GM21447 (cell line): ENCODE measurements at regions not wholly inside any gene's neighbourhood (a gene's known extent, or its start where the extent isn't known, plus 50 kb on each side); places are given as distances from the start of the nearest gene placed in this dataset.

ENCODE experiments used
- ATAC-seq: cut with Tn5 transposase; IDR thresholded peaks from one replicate; pipeline ENCODE4 v1.9.1; 2021; ENCODE audit not compliant: unreplicated experiment

DNA sequence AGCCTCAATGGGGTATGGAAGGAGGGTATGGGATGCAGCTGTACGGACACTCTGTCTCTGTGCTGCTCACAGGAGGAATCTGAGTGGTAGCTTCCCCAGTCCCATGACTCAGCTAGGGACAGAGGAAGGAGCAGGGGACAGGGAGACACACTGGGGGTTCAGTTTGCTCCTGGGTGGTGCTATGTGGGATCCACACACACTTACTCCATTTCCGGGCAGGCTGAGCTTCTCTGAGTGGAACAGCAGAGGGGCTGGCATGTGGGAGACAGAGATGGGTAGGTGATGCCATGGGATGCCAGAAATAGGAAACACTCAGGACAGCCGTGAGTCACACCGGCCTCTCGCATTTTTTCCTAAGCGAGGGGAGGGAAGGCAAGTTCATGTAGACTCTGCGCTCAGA, 59.2 kb upstream of the KIRREL3 start:
- ATAC-seq: no peak

DNA sequence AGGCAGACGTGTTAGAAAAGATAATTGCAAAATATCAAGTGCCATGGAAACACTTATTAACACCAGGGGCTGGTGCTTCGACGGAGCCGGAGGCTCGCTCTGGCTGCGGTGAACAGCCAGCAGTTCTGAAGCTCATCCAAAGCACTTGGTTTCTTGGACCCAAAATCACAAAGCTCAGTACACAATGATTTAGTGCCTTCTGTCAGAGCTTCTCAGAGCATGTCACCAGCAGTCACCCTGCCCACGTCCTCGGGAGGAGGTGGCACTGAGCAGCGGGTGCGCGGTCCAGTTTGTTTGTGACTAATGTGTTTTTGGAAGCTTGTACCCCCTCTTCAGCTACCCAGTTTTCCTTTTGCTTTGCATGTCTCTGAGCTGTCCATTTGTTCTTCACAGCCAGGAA, 58.7 kb upstream of the KIRREL3 start:
- ATAC-seq: no peak

DNA sequence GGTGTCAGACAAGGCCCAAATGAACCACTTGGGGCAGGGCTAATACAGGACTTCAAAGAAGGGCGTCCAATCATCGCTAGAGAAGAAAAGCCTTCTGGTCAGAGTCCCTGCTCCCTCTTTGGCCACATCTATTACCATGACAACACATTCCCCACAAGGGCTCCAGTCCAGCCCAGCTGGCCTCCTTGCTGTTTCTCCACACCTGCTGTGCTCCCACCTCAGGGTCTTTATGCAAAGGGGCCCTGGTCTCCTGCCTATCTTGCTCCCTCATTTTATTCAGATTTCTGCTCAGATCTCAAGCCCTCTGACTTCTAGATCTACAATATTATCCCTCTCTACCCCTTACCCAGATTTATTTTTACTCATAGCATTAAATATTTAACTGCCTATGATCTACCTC, 58.0 kb upstream of the KIRREL3 start:
- ATAC-seq: no peak

DNA sequence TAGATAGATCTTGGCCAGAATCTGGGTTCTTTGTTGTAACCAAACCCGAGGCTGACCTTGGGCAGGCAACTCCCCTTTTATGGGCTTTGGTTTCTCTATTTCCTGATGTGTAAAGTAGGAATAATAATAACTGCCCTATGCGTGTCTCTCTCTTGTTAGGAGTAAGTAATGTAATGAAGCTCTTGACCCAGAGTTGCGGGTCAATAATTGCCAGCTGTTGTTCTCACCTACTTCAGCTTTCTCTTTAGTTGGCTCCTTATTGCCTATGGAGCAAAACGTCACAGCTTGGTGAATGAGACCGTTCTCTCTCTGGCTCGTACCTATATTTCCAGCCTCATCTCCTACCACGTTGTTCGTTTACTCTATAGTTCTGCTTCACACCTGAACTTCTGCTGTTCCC, 56.6 kb upstream of the KIRREL3 start:
- no peak for ATAC-seq

DNA sequence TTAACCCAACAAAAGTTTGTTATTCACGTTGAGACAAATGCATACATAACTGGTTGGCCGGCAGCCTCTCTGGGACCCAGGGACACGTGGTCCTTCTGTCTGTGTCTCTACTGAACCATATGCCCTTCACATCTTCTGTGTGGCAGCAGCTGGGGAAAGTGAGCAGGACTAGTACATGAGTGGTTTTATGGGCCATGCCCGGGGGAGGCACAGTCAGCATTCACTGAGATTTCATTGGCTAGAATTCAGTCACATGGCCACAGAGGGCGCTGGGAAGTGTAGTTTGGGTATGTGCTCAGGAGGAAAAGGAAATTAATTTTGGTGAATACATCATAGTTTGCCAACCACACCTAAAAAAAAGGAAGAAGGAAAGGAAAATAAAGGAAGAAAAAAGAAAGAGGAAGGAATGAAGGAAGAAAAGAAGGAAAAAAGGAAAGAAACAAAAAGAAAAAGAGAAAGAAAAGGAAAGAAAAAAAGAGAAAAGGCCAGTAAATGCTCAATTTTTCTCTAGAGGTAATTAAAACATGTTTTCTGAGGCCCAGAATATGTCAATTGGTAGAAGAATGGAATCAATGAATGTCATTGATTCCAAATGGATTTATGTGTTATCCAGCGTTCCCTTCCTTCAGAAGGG, 55.9 kb upstream of the KIRREL3 start:
- no peak for ATAC-seq

DNA sequence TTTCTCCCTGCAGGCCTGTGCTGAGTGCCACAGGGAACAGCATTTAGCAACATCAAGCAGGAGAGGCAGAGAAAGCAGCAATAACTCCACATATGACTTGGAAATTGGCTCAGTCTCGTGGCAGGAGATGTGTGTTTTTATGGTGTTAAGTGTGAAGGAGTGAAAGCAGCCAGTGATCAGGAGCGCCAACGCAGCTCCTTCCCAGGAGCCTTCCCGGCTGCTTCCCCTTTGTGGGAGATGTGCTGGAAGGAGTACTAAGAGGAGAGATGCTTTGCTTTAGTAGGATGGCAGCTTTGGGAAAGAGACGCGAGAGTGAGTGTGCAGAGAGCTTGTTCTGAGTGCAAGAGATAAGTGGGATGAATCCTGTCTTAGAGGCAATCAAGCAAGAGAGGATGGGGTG, 54.7 kb upstream of the KIRREL3 start:
- ATAC-seq: no peak

DNA sequence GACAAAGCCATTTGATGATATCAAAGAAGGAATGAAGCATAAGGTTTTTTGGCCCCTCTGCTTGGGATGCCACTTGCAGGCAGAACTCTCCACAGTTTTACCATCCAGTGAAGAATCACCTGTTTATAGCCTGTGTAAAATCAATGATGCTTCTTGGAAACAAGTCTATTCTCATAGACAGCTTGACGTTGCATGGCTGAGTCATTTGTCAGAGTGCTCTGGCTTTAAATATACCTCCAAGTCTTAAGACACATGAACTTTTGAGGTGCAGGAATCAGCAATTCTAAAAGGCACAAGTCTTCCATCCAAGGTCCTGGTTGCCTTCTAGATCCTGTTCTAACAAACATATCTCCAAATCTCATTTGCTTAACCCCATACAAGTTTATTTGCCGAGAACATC, 53.6 kb upstream of the KIRREL3 start:
- no peak for ATAC-seq

DNA sequence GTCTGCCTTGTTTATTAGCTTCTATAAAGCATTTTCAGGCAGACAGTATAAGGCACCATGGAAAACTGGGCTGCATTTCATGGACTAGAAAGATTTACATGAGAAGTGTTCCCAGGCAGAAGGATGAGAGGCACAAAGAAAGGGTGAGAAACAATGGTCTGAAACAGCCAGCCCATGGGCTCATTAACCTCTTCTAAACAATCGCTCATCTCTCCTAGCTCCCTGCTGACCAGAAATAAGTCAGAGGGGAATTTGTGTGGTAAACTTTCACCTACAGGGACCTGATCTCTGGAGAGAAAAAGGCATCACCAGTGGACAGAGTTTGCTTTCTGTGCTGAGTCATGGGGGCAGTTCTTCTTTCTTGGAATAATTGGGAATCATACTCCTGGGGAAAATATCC, 51.8 kb upstream of the KIRREL3 start:
- ATAC-seq: no peak
